NK-92 treated with Interleukin-12 subunit alpha and Interleukin-12 subunit beta, amount 100 ng/mL, for 24 hours (cell line): ENCODE measurements at regions not wholly inside any gene's neighbourhood (a gene's known extent, or its start where the extent isn't known, plus 50 kb on each side); places are given as distances from the start of the nearest gene placed in this dataset.
"Not testable (repeated sequence)": the region's sequence is repeated elsewhere in the genome, so short reads cannot be mapped to it uniquely, and the experiment has no call there.

Experiments used
- DNase-seq: peaks from one replicate; lab custom pipeline; 2025; lab: John Stamatoyannopoulos, UW

- DNase-seq = no peak
Observed at GRCh38 chr10:44278837-44279324, 106.0 kb downstream of the CXCL12 start.

GRCh38 chr10:44268435-44268948 lies 116.4 kb downstream of the CXCL12 start:
- DNase-seq = not testable (repeated sequence)

GRCh38 chr10:44267007-44267406 lies 117.9 kb downstream of the CXCL12 start:
- no peak for DNase-seq

- DNase-seq = no peak
Observed at GRCh38 chr10:44264244-44264643, 120.7 kb downstream of the CXCL12 start.

GRCh38 chr10:44263771-44264170 lies 121.1 kb downstream of the CXCL12 start:
- no peak for DNase-seq

- no peak for DNase-seq
Observed at GRCh38 chr10:44262551-44263251, 122.2 kb downstream of the CXCL12 start.

GRCh38 chr10:44261710-44262455 lies 123.0 kb downstream of the CXCL12 start:
- DNase-seq = no peak

- no peak for DNase-seq
Observed at GRCh38 chr10:44261296-44261695, 123.6 kb downstream of the CXCL12 start.

GRCh38 chr10:44260286-44260928 lies 124.5 kb downstream of the CXCL12 start:
- DNase-seq = no peak

GRCh38 chr10:44259090-44259874 lies 125.6 kb downstream of the CXCL12 start:
- DNase-seq = no peak

- DNase-seq = no peak
Observed at GRCh38 chr10:44258460-44259089, 126.3 kb downstream of the CXCL12 start.

- no peak for DNase-seq
Observed at GRCh38 chr10:44258019-44258418, 126.9 kb downstream of the CXCL12 start.

- no peak for DNase-seq
Observed at GRCh38 chr10:44253769-44254462, 131.0 kb downstream of the CXCL12 start.

- not testable (repeated sequence) for DNase-seq
Observed at GRCh38 chr10:44252631-44253030, 132.3 kb downstream of the CXCL12 start.

- not testable (repeated sequence) for DNase-seq
Observed at GRCh38 chr10:44249933-44250332, 135.0 kb downstream of the CXCL12 start.

GRCh38 chr10:44249490-44249889 lies 135.4 kb downstream of the CXCL12 start:
- no peak for DNase-seq

- not testable (repeated sequence) for DNase-seq
Observed at GRCh38 chr10:44246700-44247099, 138.2 kb downstream of the CXCL12 start.

GRCh38 chr10:44246287-44246686 lies 138.6 kb downstream of the CXCL12 start:
- DNase-seq = not testable (repeated sequence)

GRCh38 chr10:44245601-44245938 lies 139.3 kb downstream of the CXCL12 start:
- DNase-seq = no peak

- DNase-seq = no peak
Observed at GRCh38 chr10:44244745-44245600, 139.9 kb downstream of the CXCL12 start.
